ENCODE measurements at regions not wholly inside any gene's neighbourhood (a gene's known extent, or its start where the extent isn't known, plus 50 kb on each side); places are given as distances from the start of the nearest gene placed in this dataset.
"Not testable (repeated sequence)": the region's sequence is repeated elsewhere in the genome, so short reads cannot be mapped to it uniquely, and the experiment has no call there.

- TF ChIP-seq ZFX (IDR thresholded peaks at IDR 0.05), result no peak
- TF ChIP-seq CTCF (conservative IDR thresholded peaks at IDR 0.05), result no peak
- H3K27ac ChIP-seq, result no peak overlapping the region
Measured at GRCh38 chr6:120947111-120947510, 387.2 kb downstream of the TBC1D32 start.

DNA sequence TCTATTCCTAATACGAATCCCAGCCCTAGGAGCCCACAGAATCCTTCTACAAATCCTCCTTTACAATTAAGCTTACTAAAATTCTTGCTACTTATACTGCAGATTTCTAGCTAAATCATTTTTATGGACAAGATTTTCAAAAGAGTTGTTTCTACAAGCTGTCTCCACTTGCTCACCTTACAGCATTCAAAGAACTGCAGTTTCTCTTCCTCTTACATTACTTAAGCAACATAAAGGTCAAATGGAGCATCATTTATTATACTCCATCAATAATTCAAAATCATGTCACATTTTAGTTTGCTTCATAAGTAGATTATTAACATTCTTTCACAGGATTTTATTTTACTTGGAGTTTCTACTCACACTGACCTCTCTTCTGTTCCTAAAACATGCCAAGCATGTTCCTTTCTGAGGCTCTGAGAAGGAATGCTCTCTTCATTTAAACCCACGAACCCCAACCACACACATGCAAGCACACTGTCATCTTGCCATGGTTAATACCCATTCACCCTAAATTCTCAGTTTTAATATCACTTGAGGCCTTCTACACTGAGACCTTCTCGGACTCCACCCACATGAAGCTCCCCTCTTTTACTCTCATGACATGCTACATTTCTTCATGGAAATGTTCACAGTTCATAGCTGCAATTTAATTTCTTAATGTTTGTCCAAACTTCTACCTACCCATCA is 388.2 kb downstream of the TBC1D32 start:
- H3K27ac ChIP-seq, result no peak overlapping the region
- TF ChIP-seq CTCF (conservative IDR thresholded peaks at IDR 0.05), result no peak
- no peak for TF ChIP-seq ZFX (IDR thresholded peaks at IDR 0.05)

DNA sequence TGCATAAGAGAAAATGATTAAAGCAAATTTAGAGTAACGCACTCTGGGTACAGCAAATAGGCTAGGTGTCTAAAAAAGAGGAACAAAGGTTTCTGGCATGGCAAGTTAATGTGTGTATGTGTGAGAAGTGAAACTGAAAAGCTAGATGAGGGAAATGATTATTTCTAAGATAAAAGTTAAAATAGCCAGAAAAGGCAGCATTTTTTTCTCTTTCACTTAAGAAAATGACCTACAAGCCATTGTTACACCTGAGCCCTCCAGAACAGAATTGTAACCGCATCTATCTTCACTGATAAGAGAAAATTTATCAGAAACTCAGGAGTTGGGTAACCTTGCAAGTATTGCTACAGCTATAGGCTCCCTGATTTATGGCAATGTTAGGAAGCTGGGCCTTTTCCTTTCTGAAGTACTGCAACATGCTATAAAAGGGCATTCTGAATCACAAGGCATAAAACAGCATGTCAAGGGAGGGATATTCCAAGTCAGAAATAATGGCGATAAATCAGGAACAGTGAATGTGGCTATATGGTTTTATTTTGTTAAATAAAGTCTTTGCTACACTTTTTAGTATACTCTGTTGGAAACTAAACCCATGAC is 395.3 kb downstream of the TBC1D32 start:
- H3K27ac ChIP-seq, result no peak overlapping the region
- TF ChIP-seq CTCF (conservative IDR thresholded peaks at IDR 0.05) (no peak), ZFX (IDR thresholded peaks at IDR 0.05) (no peak)

GRCh38 chr6:120938164-120938875 is 396.0 kb downstream of the TBC1D32 start:
- no peak overlapping the region for H3K27ac ChIP-seq
- no peak for TF ChIP-seq CTCF (conservative IDR thresholded peaks at IDR 0.05)
- no peak for TF ChIP-seq ZFX (IDR thresholded peaks at IDR 0.05)

DNA sequence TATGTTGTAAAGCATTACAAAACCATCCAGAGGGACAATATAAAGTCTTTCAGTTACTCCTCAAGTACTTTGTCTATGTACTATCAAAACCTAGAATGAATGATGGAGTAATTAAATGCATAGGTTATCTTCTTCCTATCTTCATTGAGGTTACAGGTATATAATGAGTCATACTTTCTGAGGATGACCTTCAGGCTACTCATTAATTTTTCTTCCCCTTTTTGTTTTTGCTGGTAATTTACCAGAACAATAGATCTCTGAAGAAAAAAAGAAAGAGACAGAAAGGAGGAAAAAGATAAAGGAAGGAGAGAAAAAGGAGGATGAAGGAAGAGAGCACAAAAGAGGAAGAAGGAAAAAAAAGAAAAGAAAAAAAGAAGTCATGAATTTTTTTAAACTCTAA is 398.4 kb downstream of the TBC1D32 start:
- H3K27ac ChIP-seq, result no peak overlapping the region

GRCh38 chr6:120935016-120935415 is 399.3 kb downstream of the TBC1D32 start:
- TF ChIP-seq CTCF (conservative IDR thresholded peaks at IDR 0.05) (no peak), ZFX (IDR thresholded peaks at IDR 0.05) (no peak)
- no peak overlapping the region for H3K27ac ChIP-seq

More for the DNA sequence above, 398.4 kb downstream of the TBC1D32 start:
- TF ChIP-seq ZFX (IDR thresholded peaks at IDR 0.05) (no peak), CTCF (conservative IDR thresholded peaks at IDR 0.05) (no peak)

- H3K27ac ChIP-seq, result not testable (repeated sequence)
Measured at GRCh38 chr6:120931520-120932180, 402.6 kb downstream of the TBC1D32 start.

All from C4-2B (cell line).